ENCODE measurements at regions not wholly inside any gene's neighbourhood (a gene's known extent, or its start where the extent isn't known, plus 50 kb on each side); places are given as distances from the start of the nearest gene placed in this dataset.

GRCh38 chr21:27513016-27513415 lies 546.1 kb upstream of the ADAMTS5 start:
- H3K27me3 Mint-ChIP-seq (ENCODE audit: insufficient read depth, unreplicated experiment): no peaks in the 10 kb centered on the region
- no peak overlapping the region for H3K4me3 Mint-ChIP-seq (ENCODE audit: unreplicated experiment)
- ChIA-PET CTCF (no interaction called here), POLR2A (no interaction called here)
- no peaks in the 10 kb centered on the region for H3K36me3 Mint-ChIP-seq (ENCODE audit: insufficient read depth, unreplicated experiment)
- H3K27me3 ChIP-seq (replicated peaks; ENCODE audit: control insufficient read depth, insufficient read depth, low read length): no peaks in the 10 kb centered on the region
- H3K9me3 ChIP-seq: no peaks in the 10 kb centered on the region
- DNase-seq: no peak
- H3K4me1 ChIP-seq: no peaks in the 10 kb centered on the region
- no TSS peak for BruUV-seq (replicated peaks)
- H3K4me1 Mint-ChIP-seq (ENCODE audit: low read depth, unreplicated experiment): no peaks in the 10 kb centered on the region
- intact Hi-C loops (cut with micrococcal nuclease; ENCODE audit: unreplicated experiment): no loop called here
- TF ChIP-seq CTCF (IDR thresholded peaks at IDR 0.05; ENCODE audit: insufficient read depth in 1 of 2, low read depth in 1 of 2, low read length in 1 of 2, severe bottlenecking in 1 of 2, unreplicated experiment in 1 of 2): no peak
- H3K4me3 ChIP-seq (ENCODE audit: low read depth, low read length): no peak overlapping the region
- H3K9me3 Mint-ChIP-seq (ENCODE audit: unreplicated experiment): peaks cover 13% of the 10 kb centered on the region
- no peaks in the 10 kb centered on the region for H3K36me3 ChIP-seq (ENCODE audit: control insufficient read depth, insufficient read depth, low read length)
- H3K27ac Mint-ChIP-seq (ENCODE audit: unreplicated experiment): no peak overlapping the region

- BruUV-seq (replicated peaks): no TSS peak
- CTCF ChIA-PET: no interaction called here
- no peaks in the 10 kb centered on the region for H3K27me3 Mint-ChIP-seq (ENCODE audit: insufficient read depth, unreplicated experiment)
- Histone ChIP-seq H3K9me3 (no peaks in the 10 kb centered on the region), H3K27me3 (replicated peaks; ENCODE audit: control insufficient read depth, insufficient read depth, low read length) (no peaks in the 10 kb centered on the region), H3K4me1 (no peaks in the 10 kb centered on the region), H3K4me3 (ENCODE audit: low read depth, low read length) (no peak overlapping the region), H3K36me3 (ENCODE audit: control insufficient read depth, insufficient read depth, low read length) (no peaks in the 10 kb centered on the region)
- H3K9me3 Mint-ChIP-seq (ENCODE audit: unreplicated experiment): no peaks in the 10 kb centered on the region
- no peaks in the 10 kb centered on the region for H3K36me3 Mint-ChIP-seq (ENCODE audit: insufficient read depth, unreplicated experiment)
- DNase-seq: no peak
- H3K27ac Mint-ChIP-seq (ENCODE audit: unreplicated experiment): no peak overlapping the region
- intact Hi-C loops (cut with micrococcal nuclease; ENCODE audit: unreplicated experiment): no loop called here
- no peaks in the 10 kb centered on the region for H3K4me1 Mint-ChIP-seq (ENCODE audit: low read depth, unreplicated experiment)
- POLR2A ChIA-PET: no interaction called here
- H3K4me3 Mint-ChIP-seq (ENCODE audit: unreplicated experiment): no peak overlapping the region
- no peak for TF ChIP-seq CTCF (IDR thresholded peaks at IDR 0.05; ENCODE audit: insufficient read depth in 1 of 2, low read depth in 1 of 2, low read length in 1 of 2, severe bottlenecking in 1 of 2, unreplicated experiment in 1 of 2)
Observed at GRCh38 chr21:27511233-27511632, 544.3 kb upstream of the ADAMTS5 start.

GRCh38 chr21:27507695-27508094 lies 540.8 kb upstream of the ADAMTS5 start:
- intact Hi-C loops (cut with micrococcal nuclease; ENCODE audit: unreplicated experiment): no loop called here
- BruUV-seq (replicated peaks): no TSS peak
- Mint-ChIP-seq H3K27me3 (ENCODE audit: insufficient read depth, unreplicated experiment) (no peaks in the 10 kb centered on the region), H3K9me3 (ENCODE audit: unreplicated experiment) (no peaks in the 10 kb centered on the region), H3K4me3 (ENCODE audit: unreplicated experiment) (no peak overlapping the region), H3K27ac (ENCODE audit: unreplicated experiment) (no peak overlapping the region), H3K4me1 (ENCODE audit: low read depth, unreplicated experiment) (no peaks in the 10 kb centered on the region), H3K36me3 (ENCODE audit: insufficient read depth, unreplicated experiment) (no peaks in the 10 kb centered on the region)
- Histone ChIP-seq H3K4me3 (ENCODE audit: low read depth, low read length) (no peak overlapping the region), H3K9me3 (no peaks in the 10 kb centered on the region), H3K4me1 (no peaks in the 10 kb centered on the region), H3K27me3 (replicated peaks; ENCODE audit: control insufficient read depth, insufficient read depth, low read length) (no peaks in the 10 kb centered on the region), H3K36me3 (ENCODE audit: control insufficient read depth, insufficient read depth, low read length) (no peaks in the 10 kb centered on the region)
- POLR2A ChIA-PET: no interaction called here
- DNase-seq: no peak
- no peak for TF ChIP-seq CTCF (IDR thresholded peaks at IDR 0.05; ENCODE audit: insufficient read depth in 1 of 2, low read depth in 1 of 2, low read length in 1 of 2, severe bottlenecking in 1 of 2, unreplicated experiment in 1 of 2)
- CTCF ChIA-PET: interaction anchor here (0.9 kb wide), 1 partner anchor 57 kb away, joined by 3 read pairs; no protein-coding TSS in a partner anchor

Data from Caco-2 (cell line).